Coronary artery (tissue), 2 donors: ENCODE measurements at regions not wholly inside any gene's neighbourhood (a gene's known extent, or its start where the extent isn't known, plus 50 kb on each side); places are given as distances from the start of the nearest gene placed in this dataset.

Experiments used
- DNase-seq: peaks from one replicate; pipeline ENCODE4 v3.0.0-alpha.2; 2017; ENCODE audit warnings: low spot score
- H3K27ac ChIP-seq, 2 donors: fragments of 200-600 bp; sonication (generic); one replicate each; pipeline ENCODE4 v1.5.1; 2016 to 2019
- H3K4me3 ChIP-seq: fragments of 200-600 bp; sonication (generic); 2 replicates; pipeline ENCODE4 v1.5.1; 2016; ENCODE audit warnings: mild to moderate bottlenecking, moderate library complexity
- CTCF ChIP-seq: fragments of 200-600 bp; sonication (generic); IDR thresholded peaks from one replicate; pipeline ENCODE4 v1.5.1; 2019; ENCODE audit warnings: antibody characterized with exemption

DNA sequence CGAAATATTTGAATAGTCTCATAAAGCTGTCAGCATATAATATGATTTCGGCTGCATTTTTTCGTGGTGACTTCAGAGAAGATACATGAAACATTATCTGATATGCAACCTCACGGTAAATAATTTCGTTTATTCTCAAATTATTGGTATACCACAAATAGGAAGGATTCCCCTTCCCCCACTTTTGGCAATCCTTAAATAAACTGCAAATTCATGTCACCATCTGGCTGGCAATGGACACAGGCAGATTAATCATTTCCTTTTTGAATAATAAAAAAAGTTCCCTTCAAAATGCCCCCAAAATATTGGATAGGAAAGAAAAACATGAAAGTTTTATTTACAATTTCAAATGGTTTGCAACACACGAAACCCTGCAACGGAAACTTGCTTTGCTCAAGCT, 234.5 kb upstream of the MEOX2 start:
- DNase-seq, result no peak

DNA sequence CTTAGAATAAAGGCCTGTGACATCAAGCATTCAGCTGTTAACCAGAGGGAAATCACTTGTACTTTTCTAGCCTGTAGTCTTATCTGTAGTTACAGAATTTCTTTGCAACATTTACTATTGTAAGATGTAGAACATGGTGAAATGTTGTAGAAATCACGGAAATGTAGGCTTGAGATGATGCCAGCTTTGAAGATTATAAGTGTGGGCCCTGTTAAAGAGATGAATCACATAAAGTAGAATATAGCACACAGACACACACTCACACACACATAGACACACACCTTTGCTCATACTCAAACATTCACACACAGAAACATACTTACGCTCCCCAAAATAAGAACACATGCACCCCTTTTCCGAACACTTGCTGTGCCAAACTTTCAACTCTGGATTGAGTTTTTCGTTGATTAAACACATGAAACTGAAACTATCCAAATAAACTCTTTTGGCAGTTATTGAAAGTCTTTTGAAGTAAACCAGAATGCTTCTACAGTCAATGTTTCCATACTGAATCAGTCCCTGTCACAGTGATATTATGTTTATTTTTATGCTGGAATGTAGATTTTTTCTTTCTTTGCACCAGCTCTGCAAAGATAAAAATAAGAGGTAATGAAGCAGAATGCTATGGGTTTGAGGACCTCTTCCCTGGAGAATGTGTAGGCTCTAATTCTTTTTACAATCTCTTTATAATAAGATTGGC, 230.3 kb upstream of the MEOX2 start:
- H3K27ac ChIP-seq, result peak overlapping the region in 1 of 2 donors; percentile 24
- no peak for DNase-seq

More for the DNA sequence above, 234.5 kb upstream of the MEOX2 start:
- Histone ChIP-seq H3K4me3 (no peak overlapping the region), H3K27ac (no peak overlapping the region)
- no peak for TF ChIP-seq CTCF

DNA sequence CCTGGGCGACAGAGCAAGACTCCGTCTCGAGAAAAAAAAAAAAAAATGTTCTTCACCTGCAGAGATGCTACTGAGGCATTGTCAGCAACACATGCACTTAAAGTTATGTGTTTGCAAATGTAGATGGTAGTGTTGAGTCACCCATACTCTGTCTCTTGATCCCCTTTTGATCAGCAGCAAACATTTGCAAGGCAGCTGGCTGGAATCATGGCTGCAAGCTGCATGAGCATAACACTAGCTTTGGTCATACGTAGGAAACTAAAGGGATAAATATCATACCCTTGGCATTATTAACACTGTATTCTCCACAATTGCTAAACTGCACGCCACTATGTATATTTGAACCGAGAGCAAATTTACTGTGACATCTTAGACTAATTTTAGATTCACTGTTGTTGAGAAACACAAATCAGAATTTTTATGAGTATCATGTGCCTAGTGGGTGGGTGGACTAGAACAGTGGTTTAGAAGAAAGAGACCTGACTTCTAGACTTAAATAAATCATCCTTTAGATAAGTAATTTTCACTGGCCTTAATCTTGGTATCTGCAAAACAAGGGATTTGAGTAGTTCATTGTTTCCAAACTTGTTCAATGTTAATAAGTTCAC, 229.3 kb upstream of the MEOX2 start:
- TF ChIP-seq CTCF, result no peak
- H3K4me3 ChIP-seq, result no peak overlapping the region
- no peak overlapping the region for H3K27ac ChIP-seq
- no peak for DNase-seq

More for the DNA sequence above, 230.3 kb upstream of the MEOX2 start:
- TF ChIP-seq CTCF, result no peak
- peak overlapping the region; percentile 27 for H3K4me3 ChIP-seq

DNA sequence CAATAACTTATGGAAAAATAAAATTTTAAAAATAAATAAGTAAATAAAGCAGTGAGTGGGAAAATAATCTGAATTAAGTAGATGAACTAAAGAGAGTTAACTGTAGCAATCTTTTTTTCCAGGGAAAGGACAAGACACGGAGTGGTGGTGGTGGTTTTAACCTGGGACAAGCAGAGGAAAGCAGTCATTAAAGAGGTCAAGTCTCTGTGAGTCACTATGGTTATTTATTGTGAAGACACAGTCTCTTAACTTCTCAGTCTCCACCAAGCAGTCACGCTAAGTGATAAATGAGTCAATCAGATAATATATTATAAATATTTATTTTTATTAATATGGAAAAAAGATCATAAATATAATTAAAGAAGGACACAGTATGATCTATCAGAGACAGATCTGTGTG, 228.1 kb upstream of the MEOX2 start:
- no peak for DNase-seq
- H3K27ac ChIP-seq, result no peak overlapping the region
- no peak for TF ChIP-seq CTCF
- H3K4me3 ChIP-seq, result no peak overlapping the region

GRCh38 chr7:15906436-15906835, 220.0 kb upstream of the MEOX2 start:
- Histone ChIP-seq H3K4me3 (no peak overlapping the region), H3K27ac (no peak overlapping the region)
- no peak for TF ChIP-seq CTCF
- DNase-seq, result no peak

DNA sequence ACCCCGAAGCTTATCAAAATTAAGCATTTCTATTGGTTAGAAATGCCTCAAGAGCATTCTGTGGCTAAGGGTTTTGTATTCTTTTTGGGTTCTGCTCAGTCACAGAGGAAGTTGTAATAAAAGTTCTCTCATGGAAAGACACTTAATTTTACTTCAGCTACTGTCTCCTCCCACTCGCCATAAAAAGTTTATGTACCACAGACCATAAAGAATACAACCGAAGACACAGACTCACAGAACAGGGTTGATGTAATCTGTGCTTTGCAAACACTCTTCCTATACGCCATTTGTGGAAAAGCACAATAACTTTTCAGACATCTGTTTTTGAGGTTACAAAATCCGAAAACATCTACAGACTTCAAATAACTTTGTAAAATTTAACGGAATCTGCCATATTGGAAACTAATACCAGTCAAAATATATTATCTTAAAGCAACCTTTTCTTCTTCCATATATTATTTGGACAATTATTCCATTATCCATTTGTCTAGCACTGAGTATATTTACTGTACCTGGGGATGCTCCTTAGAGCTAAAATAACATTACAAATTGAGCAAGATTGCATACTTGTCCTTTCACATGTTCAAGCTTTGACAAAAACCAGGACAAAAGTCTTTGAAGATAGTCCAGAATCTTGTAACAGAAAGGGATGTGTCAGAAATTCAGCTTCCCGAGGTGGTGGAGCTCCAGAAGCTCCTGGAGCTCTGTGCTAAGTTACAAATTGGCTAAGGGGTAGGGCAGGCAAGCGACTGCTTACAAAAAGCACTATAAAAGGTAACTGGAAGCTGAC, 219.0 kb upstream of the MEOX2 start:
- H3K4me3 ChIP-seq, result no peak overlapping the region
- no peak for TF ChIP-seq CTCF
- DNase-seq, result no peak
- no peak overlapping the region for H3K27ac ChIP-seq
